ENCODE measurements at regions not wholly inside any gene's neighbourhood (a gene's known extent, or its start where the extent isn't known, plus 50 kb on each side); places are given as distances from the start of the nearest gene placed in this dataset.
A peak's percentile ranks its signal among the peaks of the same experiment; 100 is the strongest.

- H3K9me3 Mint-ChIP-seq, result no peaks in the 10 kb centered on the region
- ATAC-seq (peak in 1 of 2 donors; percentile 47), DNase-seq (ENCODE audit: low spot score) (no peak)
- no peak overlapping the region for H3K4me3 Mint-ChIP-seq
- H3K4me1 Mint-ChIP-seq (ENCODE audit: low read depth in 2 of 2), result peaks cover 6 to 8% of the 10 kb centered on the region in 2 donors
- peaks cover 0 to 4% of the 10 kb centered on the region in 2 donors for H3K27me3 Mint-ChIP-seq
- H3K27ac Mint-ChIP-seq, result no peak overlapping the region
- no peaks in the 10 kb centered on the region for H3K36me3 Mint-ChIP-seq
These were observed 74.1 kb upstream of the B3GAT1 start for GRCh38 chr11:134486106-134486505.

GRCh38 chr11:134485316-134485715, 73.3 kb upstream of the B3GAT1 start:
- H3K4me3 Mint-ChIP-seq, result no peak overlapping the region
- ATAC-seq, result no peak
- peaks cover 6 to 8% of the 10 kb centered on the region in 2 donors for H3K4me1 Mint-ChIP-seq (ENCODE audit: low read depth in 2 of 2)
- no peak for DNase-seq (ENCODE audit: low spot score)
- H3K27ac Mint-ChIP-seq, result no peak overlapping the region
- H3K36me3 Mint-ChIP-seq, result no peaks in the 10 kb centered on the region
- no peaks in the 10 kb centered on the region for H3K9me3 Mint-ChIP-seq
- H3K27me3 Mint-ChIP-seq, result peaks cover 0 to 4% of the 10 kb centered on the region in 2 donors

GRCh38 chr11:134483857-134484256, 71.8 kb upstream of the B3GAT1 start:
- ATAC-seq, result no peak
- DNase-seq (ENCODE audit: low spot score), result no peak
- Mint-ChIP-seq H3K9me3 (no peaks in the 10 kb centered on the region), H3K4me1 (ENCODE audit: low read depth in 2 of 2) (peaks cover 3 to 5% of the 10 kb centered on the region in 2 donors), H3K4me3 (no peak overlapping the region), H3K27me3 (peaks cover 0 to 3% of the 10 kb centered on the region in 2 donors), H3K27ac (no peak overlapping the region), H3K36me3 (no peaks in the 10 kb centered on the region)

- H3K9me3 Mint-ChIP-seq, result no peaks in the 10 kb centered on the region
- H3K36me3 Mint-ChIP-seq, result no peaks in the 10 kb centered on the region
- H3K27me3 Mint-ChIP-seq, result peaks cover 0 to 2% of the 10 kb centered on the region in 2 donors
- H3K4me1 Mint-ChIP-seq (ENCODE audit: low read depth in 2 of 2), result no peaks in the 10 kb centered on the region
- DNase-seq (ENCODE audit: low spot score) (no peak), ATAC-seq (no peak)
- no peak overlapping the region for H3K4me3 Mint-ChIP-seq
- no peak overlapping the region for H3K27ac Mint-ChIP-seq
These were observed 71.2 kb upstream of the B3GAT1 start for GRCh38 chr11:134483291-134483690.

GRCh38 chr11:134482865-134483264, 70.8 kb upstream of the B3GAT1 start:
- Mint-ChIP-seq H3K9me3 (no peaks in the 10 kb centered on the region), H3K4me3 (no peak overlapping the region), H3K4me1 (ENCODE audit: low read depth in 2 of 2) (no peaks in the 10 kb centered on the region), H3K27me3 (peaks cover 0 to 2% of the 10 kb centered on the region in 2 donors), H3K36me3 (no peaks in the 10 kb centered on the region), H3K27ac (no peak overlapping the region)
- no peak for DNase-seq (ENCODE audit: low spot score)
- no peak for ATAC-seq

- H3K4me3 Mint-ChIP-seq, result no peak overlapping the region
- no peak for DNase-seq (ENCODE audit: low spot score)
- H3K9me3 Mint-ChIP-seq, result no peaks in the 10 kb centered on the region
- no peak for ATAC-seq
- no peak overlapping the region for H3K27ac Mint-ChIP-seq
- peaks cover under 1 to 3% of the 10 kb centered on the region in 2 donors for H3K27me3 Mint-ChIP-seq
- no peaks in the 10 kb centered on the region for H3K4me1 Mint-ChIP-seq (ENCODE audit: low read depth in 2 of 2)
- no peaks in the 10 kb centered on the region for H3K36me3 Mint-ChIP-seq
These were observed 70.0 kb upstream of the B3GAT1 start for GRCh38 chr11:134481933-134482527.

- H3K4me1 Mint-ChIP-seq (ENCODE audit: low read depth in 2 of 2), result no peaks in the 10 kb centered on the region
- no peaks in the 10 kb centered on the region for H3K36me3 Mint-ChIP-seq
- H3K9me3 Mint-ChIP-seq, result no peaks in the 10 kb centered on the region
- H3K4me3 Mint-ChIP-seq, result no peak overlapping the region
- H3K27ac Mint-ChIP-seq, result no peak overlapping the region
- no peak for ATAC-seq
- H3K27me3 Mint-ChIP-seq, result peaks cover 9 to 12% of the 10 kb centered on the region in 2 donors
- DNase-seq (ENCODE audit: low spot score), result no peak
These were observed 69.1 kb upstream of the B3GAT1 start for GRCh38 chr11:134481135-134481534.

GRCh38 chr11:134480136-134480712, 68.2 kb upstream of the B3GAT1 start:
- H3K4me3 Mint-ChIP-seq, result no peak overlapping the region
- no peaks in the 10 kb centered on the region for H3K4me1 Mint-ChIP-seq (ENCODE audit: low read depth in 2 of 2)
- DNase-seq (ENCODE audit: low spot score) (no peak), ATAC-seq (no peak)
- peaks cover 14 to 16% of the 10 kb centered on the region in 2 donors for H3K27me3 Mint-ChIP-seq
- no peaks in the 10 kb centered on the region for H3K36me3 Mint-ChIP-seq
- H3K27ac Mint-ChIP-seq, result no peak overlapping the region
- H3K9me3 Mint-ChIP-seq, result no peaks in the 10 kb centered on the region

GRCh38 chr11:134479206-134480135, 67.4 kb upstream of the B3GAT1 start:
- H3K27me3 Mint-ChIP-seq, result peaks cover 14 to 19% of the 10 kb centered on the region in 2 donors

GRCh38 chr11:134478611-134479010, 66.6 kb upstream of the B3GAT1 start:
- no peak overlapping the region for H3K4me3 Mint-ChIP-seq
- DNase-seq (ENCODE audit: low spot score) (no peak), ATAC-seq (no peak)
- H3K4me1 Mint-ChIP-seq (ENCODE audit: low read depth in 2 of 2), result peaks cover 3 to 4% of the 10 kb centered on the region in 2 donors
- H3K9me3 Mint-ChIP-seq, result no peaks in the 10 kb centered on the region
- H3K27me3 Mint-ChIP-seq, result peaks cover 19 to 22% of the 10 kb centered on the region in 2 donors
- H3K36me3 Mint-ChIP-seq, result no peaks in the 10 kb centered on the region
- H3K27ac Mint-ChIP-seq, result no peak overlapping the region

More at GRCh38 chr11:134479206-134480135, 67.4 kb upstream of the B3GAT1 start:
- Mint-ChIP-seq H3K4me1 (ENCODE audit: low read depth in 2 of 2) (peaks cover 3 to 4% of the 10 kb centered on the region in 2 donors), H3K9me3 (no peaks in the 10 kb centered on the region), H3K36me3 (no peaks in the 10 kb centered on the region), H3K4me3 (no peak overlapping the region), H3K27ac (no peak overlapping the region)
- DNase-seq (ENCODE audit: low spot score) (no peak), ATAC-seq (no peak)

- ATAC-seq, result no peak
- peaks cover 23 to 27% of the 10 kb centered on the region in 2 donors for H3K27me3 Mint-ChIP-seq
- H3K27ac Mint-ChIP-seq, result no peak overlapping the region
- no peak for DNase-seq (ENCODE audit: low spot score)
- no peaks in the 10 kb centered on the region for H3K36me3 Mint-ChIP-seq
- no peak overlapping the region for H3K4me3 Mint-ChIP-seq
- H3K9me3 Mint-ChIP-seq, result no peaks in the 10 kb centered on the region
- H3K4me1 Mint-ChIP-seq (ENCODE audit: low read depth in 2 of 2), result peaks cover 3 to 4% of the 10 kb centered on the region in 2 donors
These were observed 66.1 kb upstream of the B3GAT1 start for GRCh38 chr11:134478176-134478575.

- DNase-seq (ENCODE audit: low spot score), result no peak
- peaks cover 23 to 27% of the 10 kb centered on the region in 2 donors for H3K27me3 Mint-ChIP-seq
- no peak overlapping the region for H3K4me3 Mint-ChIP-seq
- no peaks in the 10 kb centered on the region for H3K36me3 Mint-ChIP-seq
- no peaks in the 10 kb centered on the region for H3K9me3 Mint-ChIP-seq
- no peak overlapping the region for H3K27ac Mint-ChIP-seq
- ATAC-seq, result no peak
- H3K4me1 Mint-ChIP-seq (ENCODE audit: low read depth in 2 of 2), result peaks cover 3 to 4% of the 10 kb centered on the region in 2 donors
These were observed 65.4 kb upstream of the B3GAT1 start for GRCh38 chr11:134477486-134477885.

- no peak for ATAC-seq
- no peak overlapping the region for H3K27ac Mint-ChIP-seq
- no peak overlapping the region for H3K4me3 Mint-ChIP-seq
- H3K36me3 Mint-ChIP-seq, result no peaks in the 10 kb centered on the region
- H3K4me1 Mint-ChIP-seq (ENCODE audit: low read depth in 2 of 2), result peaks cover 3 to 4% of the 10 kb centered on the region in 2 donors
- peaks cover 23 to 31% of the 10 kb centered on the region in 2 donors for H3K27me3 Mint-ChIP-seq
- DNase-seq (ENCODE audit: low spot score), result no peak
- no peaks in the 10 kb centered on the region for H3K9me3 Mint-ChIP-seq
These were observed 64.5 kb upstream of the B3GAT1 start for GRCh38 chr11:134476435-134477021.

Data from natural killer cell treated with Interleukin-12 subunit alpha and Interleukin-12 subunit beta and Interleukin-15 and Interleukin-18, amount 100 ng/mL, for 72 hours (primary cell).